AG20443 (cell line): ENCODE measurements at regions not wholly inside any gene's neighbourhood (a gene's known extent, or its start where the extent isn't known, plus 50 kb on each side); places are given as distances from the start of the nearest gene placed in this dataset.

ENCODE experiments used
- DNase-seq: peaks from one replicate; pipeline ENCODE4 v3.0.0; 2012; ENCODE audit warnings: low spot score, mixed read lengths

DNA sequence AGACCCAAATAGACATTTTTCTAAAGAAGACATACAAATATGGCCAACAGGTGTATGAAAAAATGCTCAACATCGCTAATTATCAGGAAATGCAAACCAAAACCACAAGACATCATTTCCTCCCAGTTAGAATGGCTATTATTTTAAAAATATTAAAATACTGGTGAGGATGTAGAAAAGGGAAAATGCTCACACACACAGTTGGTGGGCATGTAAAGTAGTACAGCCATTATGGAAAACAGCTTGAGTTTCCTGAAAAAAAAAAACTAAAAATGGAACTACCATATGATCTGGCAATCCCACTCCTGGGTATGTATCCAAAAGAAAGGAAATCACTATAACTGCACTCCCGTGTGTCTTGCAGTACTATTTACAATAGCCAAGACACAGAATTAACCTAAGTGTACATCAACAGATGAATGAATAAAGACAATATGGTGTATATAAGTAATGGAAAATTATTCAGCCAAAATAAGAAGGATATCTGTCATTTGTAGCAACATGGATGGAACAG lies 128.9 kb upstream of the DKK2 start:
- no peak for DNase-seq

DNA sequence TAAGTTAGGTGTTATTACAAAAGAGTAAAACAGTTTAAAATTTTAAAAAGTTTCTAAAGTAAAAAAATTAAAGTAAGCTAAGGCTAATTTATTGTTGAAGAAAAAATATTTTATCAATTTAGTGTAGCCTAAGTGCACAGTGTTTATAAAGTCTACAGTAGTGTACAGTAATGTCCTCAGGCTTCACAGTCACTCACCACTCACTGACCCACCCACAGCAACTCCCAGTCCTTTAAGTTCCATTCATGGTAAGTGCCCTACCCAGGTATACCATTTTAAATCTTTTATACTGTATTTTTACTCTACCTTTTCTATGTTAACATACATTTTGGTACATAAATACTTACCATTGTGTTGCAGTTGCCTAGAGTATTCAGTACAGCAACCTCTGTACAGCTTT lies 120.3 kb upstream of the DKK2 start:
- no peak for DNase-seq

DNA sequence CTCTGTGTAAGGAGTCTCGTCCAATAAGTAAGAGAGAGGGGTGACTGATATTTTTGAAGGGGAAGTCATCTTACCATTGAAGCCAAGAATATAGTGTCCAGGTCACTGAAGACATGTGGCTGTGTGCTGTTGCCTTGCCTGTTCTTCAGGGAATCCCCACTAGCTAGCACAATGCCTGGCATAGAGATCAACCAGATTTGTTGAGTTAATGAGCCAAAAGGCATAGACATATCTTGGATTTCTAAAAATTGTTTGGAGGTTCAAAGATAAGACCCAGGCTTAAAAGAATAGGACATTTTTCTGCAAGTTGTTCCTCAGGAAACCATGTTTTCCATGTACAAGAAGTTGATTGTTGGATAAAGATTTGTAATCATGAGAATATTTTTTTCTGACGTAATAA lies 119.3 kb upstream of the DKK2 start:
- DNase-seq: no peak

DNA sequence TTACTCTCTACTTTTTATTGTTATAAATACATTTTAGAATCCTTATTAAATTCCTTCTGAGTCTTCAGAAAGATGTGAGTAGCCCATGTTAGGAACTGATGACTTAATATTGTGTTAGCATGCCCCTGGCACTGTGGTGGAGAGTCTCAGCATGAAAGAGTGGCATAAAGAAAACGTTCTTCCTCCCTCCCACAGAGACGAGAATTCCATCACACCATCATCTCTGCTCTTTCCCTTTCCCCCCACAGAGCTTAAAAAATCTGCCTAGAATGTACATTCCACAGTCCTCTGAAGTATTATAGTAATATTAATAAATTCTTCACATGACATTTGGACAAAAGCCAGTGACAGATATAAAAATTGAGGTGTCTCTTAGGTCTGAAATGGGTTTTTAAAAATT lies 117.8 kb upstream of the DKK2 start:
- DNase-seq: no peak

DNA sequence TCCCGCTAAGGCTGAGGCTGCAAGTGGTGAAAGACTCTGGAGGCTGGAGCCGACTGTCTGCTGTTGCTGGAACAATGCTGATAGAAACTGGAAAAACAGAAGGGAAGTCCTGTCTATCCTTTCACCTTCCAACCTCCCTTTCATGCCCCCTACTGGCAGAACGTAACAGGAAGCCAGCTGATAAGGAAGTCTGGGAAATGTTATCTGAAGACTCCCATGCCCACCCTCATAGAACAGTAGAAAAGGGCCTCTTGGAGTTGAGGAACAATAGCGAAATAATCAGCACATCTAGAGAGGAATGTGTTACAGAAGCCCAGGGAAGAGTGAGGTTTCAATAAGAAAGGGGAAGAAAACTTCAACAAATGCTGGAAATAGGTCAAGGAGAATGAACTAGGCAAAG lies 117.1 kb upstream of the DKK2 start:
- no peak for DNase-seq

DNA sequence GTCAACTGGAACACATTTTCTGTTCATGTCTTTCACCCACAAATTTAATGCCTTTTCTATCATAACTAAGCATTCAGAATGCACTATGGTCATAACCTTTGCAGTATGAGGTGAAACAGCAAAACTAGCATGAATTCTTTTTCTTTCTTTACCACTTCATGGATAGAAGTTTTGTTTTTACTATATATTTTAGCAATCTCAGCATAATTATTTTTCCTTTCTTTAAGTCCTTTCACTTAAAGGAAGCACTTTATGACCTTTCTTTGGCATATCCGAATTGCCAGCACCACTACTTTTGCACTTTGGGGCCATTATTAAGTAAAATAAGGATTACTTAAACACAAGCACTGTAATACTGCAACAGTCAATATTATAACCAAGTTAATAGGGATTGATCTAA lies 115.1 kb upstream of the DKK2 start:
- no peak for DNase-seq

DNA sequence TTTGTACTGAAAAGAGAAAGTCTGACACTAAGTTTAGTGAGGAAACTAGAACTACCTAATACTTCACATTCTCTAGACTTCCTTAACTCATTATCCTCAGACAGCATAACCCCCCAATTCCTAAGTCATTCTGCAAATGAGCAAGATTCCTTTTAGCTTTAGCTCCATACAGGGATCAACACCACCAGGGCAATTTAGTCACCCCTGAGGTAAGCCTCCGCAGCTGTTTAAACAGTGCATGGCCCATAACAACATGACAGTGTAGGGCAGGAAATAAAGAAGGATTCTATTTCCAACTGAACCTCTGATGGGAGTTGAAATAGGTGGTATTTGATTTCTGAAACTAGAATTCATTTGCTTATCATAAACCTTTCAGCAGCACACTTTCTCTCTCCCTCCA lies 112.8 kb upstream of the DKK2 start:
- DNase-seq: no peak

DNA sequence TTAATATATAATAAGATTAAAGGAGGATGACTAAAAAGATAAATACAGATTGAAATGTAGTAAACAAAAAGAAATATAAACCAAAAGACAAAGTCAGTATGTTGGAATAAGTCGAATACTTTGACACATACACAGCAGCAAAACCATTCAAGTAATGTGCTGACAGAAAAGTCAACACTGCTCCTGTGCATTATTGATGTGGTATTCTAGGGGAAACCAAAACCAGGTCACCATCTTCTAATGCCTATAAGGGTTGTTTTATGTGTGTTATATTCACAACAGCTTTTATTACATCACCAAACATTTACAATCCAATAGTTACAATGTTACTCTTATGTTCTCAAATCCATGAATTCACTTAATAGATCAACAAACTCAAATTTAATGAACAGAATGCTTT lies 111.8 kb upstream of the DKK2 start:
- no peak for DNase-seq

DNA sequence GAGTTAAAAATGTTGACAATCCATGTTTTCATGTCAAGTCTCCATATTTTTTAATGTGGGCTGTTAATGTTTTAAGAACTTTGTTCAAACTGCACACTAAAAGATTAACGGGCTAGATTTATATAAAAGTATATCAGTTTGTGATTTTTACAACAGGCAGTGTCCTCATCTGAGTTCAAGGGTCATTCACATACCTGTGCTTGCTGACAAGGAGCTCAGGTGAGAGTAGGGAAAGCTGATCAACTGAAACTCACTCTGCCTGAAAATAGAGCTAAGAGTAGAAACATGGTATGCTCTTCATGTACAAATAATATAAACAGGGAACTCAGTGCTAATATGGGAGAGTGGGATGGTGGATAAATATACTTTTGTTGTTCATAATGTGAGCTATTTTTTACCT lies 102.3 kb upstream of the DKK2 start:
- DNase-seq: no peak

DNA sequence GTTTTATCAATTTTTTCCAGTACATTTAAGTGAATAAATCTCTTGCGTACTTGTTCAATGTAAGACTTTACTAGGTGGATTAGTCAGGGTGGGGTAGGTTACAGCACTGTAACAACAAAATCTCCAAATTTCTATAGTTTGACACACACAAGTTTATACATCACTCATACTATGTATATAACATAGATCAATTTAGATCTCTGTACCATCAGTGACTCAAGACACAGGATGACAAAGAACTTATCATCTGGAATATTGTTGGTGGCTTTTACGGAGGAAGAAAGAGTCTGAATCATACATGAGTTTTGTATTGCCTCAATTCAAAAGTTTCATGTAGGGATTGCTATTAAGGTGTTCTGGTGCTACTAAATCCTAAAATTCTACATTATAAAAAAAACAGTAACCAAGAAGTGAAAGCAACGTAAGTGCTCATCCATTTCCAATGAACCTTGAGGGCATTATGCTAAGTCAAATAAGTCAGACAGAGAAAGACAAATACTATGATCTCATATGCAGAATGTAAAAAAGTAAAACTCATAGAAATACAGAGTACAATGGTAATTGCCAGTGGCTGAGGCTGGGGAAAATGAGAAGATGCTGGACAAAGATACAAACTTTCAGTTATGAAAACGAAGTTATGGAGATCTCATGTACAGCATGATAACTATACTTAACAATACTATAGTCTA lies 98.0 kb upstream of the DKK2 start:
- no peak for DNase-seq

DNA sequence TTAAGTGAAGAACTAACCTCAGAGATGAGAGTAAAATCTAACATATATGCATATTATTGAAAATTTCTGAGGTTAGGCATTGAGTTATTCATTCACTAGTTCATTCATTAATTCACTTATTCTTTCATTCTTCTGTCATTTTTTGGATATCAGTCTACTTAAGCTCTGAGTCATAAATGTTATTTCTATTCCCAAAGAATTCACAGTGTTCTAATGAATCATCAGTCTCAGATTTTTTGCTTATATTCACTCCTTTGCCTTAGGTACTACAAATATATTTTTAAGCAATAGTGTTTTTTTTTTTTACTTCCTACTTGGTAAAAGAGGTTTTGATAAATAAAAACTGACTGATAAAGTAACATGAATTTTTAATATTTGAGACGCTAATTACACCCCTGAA lies 95.2 kb upstream of the DKK2 start:
- no peak for DNase-seq

DNA sequence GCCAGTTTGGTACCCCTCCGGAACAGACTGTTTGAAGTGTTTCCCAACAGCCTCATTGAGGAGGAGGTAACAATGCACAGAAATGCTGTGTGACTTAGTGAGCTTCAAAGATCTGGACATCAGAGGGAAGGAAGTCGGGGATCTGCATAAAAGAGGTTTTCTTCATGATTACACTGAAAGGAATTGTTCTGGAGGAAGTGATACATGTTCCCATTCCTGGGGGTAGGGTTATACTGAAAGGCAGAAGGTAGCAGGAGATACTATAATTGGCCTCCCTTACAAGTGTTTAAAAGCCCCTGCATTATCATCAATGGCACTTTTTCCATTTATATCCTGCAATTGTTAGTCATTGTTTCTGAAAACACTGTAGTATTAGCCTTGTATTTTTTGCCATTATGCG lies 94.0 kb upstream of the DKK2 start:
- no peak for DNase-seq

DNA sequence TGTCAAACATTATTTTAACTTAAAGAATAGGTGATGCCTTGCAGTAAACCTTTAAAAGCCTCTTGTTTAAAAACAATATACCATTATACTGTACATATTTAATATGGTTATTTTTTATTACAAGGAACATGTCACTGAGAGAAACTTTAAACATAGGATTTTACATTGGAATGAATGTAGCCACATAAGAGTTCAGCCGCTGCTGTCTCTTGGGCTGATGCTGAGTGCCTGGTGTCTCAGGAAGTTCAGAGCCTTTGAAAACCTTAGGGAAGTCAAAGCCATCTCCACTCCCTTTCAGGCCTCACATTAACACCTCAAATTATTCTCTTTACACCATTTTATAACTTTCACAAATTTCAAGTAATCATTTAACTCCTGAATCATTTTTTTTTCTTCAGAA lies 93.5 kb upstream of the DKK2 start:
- no peak for DNase-seq

DNA sequence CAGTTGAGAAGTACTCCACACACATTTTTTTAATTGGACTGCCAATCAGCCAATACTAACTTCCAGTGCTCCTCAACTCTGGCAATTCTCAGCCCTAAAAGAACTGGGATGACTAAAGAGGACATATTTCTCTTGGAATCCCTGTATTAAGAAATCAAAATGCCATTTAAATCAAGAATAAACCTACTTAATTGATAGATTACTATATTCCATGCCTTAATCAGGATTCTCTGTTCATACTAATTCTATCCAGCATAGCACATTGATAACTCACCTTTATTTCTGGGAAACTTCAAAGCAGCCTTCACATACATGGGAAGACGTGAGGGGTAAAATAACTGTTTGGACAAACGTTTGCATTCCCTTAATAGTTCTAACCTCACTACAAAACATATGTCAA lies 93.0 kb upstream of the DKK2 start:
- DNase-seq: no peak

DNA sequence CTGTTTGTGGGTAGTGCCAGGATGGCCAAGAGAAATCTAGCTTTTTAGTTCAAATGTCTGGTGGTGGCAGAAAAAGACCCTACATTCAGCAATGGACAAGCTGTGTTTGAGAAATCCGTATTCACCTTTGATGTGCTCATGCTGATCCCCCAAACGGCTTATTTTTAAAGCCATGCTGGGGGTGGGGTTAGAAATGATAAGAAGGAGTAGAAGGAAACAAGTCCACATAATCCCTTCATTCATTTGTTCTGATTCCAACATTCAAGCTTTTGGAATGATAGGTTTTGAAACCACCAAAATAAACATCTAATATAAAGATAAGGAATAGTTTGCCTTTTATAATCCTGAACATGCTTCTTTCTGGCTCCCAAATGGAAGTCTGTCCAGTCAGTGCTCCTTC lies 92.0 kb upstream of the DKK2 start:
- DNase-seq: no peak

DNA sequence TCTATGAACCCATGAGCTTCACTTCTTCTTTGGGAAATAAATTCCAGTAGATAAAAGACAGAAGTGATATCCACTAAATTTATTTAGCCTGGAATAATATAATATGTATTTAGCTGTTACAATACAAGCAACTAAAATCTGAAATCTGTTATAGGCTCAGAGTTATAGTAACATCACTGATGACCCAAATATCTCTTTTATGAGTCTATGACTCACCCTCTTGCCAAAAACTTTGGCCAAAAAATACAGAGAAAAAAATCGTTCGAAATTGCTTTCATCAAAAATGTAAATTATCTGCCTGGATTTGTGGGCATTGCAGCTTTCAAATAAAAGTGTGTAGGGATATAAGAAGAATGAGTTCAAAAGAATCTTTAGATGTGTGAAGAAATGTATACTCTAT lies 89.4 kb upstream of the DKK2 start:
- peak; percentile 26 for DNase-seq

DNA sequence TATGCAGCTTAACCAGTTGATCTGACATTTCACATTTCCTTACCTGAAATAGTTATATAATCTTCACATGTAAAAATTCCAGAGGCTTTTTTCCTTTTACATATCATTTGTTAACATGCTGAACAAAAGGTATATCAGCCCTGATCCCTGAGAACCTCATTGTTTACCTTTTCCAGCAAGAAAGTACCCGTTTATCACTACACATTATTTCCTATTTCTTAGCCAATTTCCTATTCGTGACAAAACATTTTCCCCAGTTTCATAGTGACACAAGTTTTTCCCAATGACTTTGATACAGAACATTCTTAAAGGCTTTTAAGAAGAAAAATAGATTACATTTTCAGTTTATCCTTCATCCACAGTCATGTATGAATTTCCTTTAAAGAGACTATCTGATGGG lies 86.6 kb upstream of the DKK2 start:
- DNase-seq: no peak

DNA sequence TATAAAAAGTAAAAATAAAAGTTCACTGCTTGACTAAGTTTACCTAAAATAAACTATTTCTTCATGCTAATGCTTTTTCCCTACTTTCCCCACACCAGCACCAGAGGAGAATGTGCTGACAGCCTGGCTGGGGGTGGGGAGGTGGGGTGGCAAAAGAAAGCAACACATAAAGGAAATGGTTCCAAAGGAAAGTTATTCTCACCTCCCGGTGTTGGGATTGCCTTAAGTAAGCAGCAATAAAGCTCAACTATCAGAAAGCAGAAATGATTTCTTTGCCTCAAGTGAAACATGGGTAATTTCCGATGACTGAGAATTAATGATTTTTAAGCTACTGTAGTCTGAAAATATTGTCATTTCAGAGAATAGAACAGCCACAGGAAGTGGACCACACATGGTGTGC lies 84.5 kb upstream of the DKK2 start:
- peak; percentile 9 for DNase-seq

DNA sequence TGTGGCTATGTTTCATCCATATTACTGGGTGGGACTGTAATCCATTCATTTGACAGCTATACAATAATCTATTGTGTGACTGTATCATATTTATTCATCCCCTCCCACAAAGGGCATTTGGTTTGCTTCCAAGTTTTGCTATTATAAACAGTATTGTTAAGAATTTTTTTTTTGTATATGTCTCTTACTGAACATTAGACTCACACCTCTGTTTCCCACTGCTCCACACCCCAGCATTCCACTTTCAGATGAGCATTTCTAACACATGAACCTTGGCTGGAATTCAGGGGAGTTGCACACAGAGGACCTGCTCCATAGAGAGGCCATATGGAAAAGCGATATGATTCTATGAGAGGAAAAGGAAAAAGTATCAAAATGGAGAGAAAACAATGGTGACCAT lies 81.6 kb upstream of the DKK2 start:
- no peak for DNase-seq

DNA sequence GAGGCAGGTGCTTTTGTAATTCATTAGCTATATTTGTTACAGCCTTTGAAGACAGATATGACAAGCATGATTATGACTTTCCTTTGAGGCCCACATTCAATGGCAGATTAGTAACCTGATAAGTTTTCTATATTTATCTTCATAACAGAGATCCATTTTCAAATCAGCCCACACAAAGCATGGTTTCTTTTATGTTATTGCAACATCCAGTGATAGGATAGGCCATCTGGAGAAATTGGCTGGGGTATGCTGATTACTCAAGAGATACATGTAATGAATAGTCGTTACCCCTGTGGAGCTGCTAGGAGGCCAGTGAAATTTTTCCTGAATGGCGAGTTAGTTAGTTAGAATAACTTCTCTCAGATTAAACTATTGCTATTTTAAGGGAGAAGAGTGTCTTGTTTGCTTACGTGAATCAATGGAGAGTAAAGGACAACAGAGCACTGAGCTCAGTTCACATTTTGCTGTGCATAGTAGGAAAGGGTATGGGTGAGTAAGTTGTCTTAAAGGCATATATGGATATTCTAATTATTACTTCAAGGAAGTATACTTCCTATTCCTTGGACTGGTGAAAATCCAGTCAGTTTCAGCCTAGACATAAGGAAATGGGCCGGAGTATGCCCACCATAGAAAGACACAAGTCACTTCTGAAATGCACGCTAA lies 79.2 kb upstream of the DKK2 start:
- DNase-seq: peak; percentile 28

DNA sequence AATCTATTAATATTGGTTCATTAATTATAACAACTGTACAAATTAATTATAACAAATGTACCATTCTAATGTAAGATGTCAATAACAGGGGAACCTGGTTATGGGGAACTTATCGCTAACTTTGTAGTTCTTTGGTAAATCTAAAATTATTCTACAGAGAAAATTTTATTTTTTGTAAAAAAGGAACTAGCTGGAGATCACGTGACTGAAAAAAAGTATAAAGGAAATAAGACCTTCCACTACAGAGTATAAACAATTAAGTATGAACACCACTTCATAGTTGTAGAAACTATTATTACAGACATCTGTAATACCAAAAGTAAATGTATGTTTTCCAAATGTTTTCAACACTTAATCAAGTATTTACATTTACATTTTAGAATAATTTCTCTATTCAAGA lies 77.9 kb upstream of the DKK2 start:
- DNase-seq: no peak

DNA sequence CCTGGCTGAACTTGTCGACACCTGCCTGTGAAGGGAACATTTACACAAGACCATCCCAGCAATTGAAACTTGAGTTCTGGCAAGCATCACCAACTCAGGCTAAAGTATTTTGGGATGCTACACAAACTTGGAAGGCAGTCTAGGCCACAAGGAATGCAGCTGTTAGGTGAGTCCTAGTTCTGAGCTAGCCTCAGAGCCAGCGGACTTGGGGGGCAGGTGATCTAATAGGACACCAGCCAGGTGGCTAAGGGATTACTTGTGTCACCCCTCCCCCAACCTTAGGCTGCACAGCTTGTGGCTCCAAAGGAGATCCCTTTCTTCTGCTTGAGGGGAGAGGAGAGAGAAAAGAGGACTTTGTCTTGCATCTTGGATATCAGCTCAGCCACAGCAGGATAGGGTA lies 62.3 kb upstream of the DKK2 start:
- DNase-seq: no peak

DNA sequence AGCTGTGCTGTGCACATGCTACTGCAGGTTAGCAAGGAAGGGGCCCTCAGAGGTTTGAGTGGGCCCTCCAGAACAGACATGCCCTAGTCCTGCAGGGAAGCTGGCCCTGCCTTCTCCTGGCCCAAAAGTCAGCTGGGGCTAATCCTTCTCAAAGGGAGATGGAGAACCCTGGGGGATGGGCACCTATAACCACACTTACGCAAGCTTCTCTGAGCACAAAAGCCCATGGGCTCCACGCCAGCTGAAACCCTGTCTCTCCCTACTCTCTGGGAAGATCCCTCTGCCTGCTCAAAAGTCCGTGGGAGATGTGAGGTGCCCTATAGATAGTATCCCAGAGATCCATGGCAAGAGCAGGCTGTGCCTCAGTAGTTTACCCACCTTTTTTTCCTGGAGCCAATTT lies 58.9 kb upstream of the DKK2 start:
- no peak for DNase-seq

DNA sequence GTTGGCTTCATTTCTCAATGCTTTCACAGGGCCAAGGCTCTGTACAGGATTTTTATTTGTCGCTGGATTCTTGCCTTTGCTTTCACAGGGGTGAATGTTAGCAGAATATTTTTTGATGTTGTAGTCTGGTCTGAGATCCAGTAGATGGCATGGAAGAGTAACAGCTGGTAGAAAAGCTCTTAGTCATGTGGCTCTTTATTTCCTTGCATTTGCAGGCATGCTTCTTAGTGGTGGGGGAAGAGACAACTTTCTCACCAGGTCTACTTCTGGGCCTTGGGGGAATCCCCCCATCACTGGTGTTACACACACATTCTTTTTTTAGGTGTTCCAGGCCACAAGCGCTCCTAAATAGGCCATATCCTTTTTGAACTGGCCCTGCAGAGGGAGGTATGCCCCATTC lies 58.2 kb upstream of the DKK2 start:
- DNase-seq: peak; percentile 40
